Right lobe of liver (tissue), 6 donors: ENCODE measurements at regions not wholly inside any gene's neighbourhood (a gene's known extent, or its start where the extent isn't known, plus 50 kb on each side); places are given as distances from the start of the nearest gene placed in this dataset.
"Not testable (repeated sequence)": the region's sequence is repeated elsewhere in the genome, so short reads cannot be mapped to it uniquely, and the experiment has no call there.

Experiments used
- ATAC-seq, 4 donors: fragments of 200-7000 bp; cut with Tn5 transposase; one replicate each; pipeline ENCODE4 v1.9.1; 2020; ENCODE audit warnings: mild to moderate bottlenecking in 4 of 4, moderate library complexity in 4 of 4
- DNase-seq, 3 donors: peaks; one replicate each; pipeline ENCODE4 v3.0.0-alpha.2; 2020
- H3K27ac ChIP-seq, 3 donors: fragments of 200-600 bp; one replicate each; pipeline ENCODE4 v1.8.0; 2022
- H3K27me3 ChIP-seq, 2 donors: fragments of 200-600 bp; one replicate each; pipeline ENCODE4 v1.8.0; 2022
- H3K36me3 ChIP-seq, 4 donors: fragments of 200-600 bp; sonication (generic) in 1 of 4; one replicate each; pipeline versions ENCODE4 v1.5.1 to v1.8.0; 2017 to 2022; ENCODE audit warnings: control low read depth in 1 of 4
- H3K4me1 ChIP-seq, 4 donors: fragments of 200-600 bp; sonication (generic) in 1 of 4; one replicate each; pipeline versions ENCODE4 v1.5.1 to v1.8.0; 2017 to 2022; ENCODE audit warnings: control low read depth in 1 of 4
- H3K4me3 ChIP-seq, 3 donors: fragments of 200-600 bp; one replicate each; pipeline ENCODE4 v1.8.0; 2022
- H3K9me3 ChIP-seq, 4 donors: fragments of 200-600 bp; sonication (generic) in 1 of 4; one replicate each; pipeline versions ENCODE4 v1.5.1 to v1.8.0; 2017 to 2022; ENCODE audit warnings: control low read depth in 1 of 4
- CTCF ChIP-seq, 4 donors: fragments of 200-600 bp in 3 of 4; fragments of 450-650 bp in 1 of 4; IDR thresholded peaks; one replicate each; pipeline versions ENCODE4 v1.5.1 to v1.8.0; 2016 to 2022; ENCODE audit warnings: antibody characterized with exemption in 4 of 4, mild to moderate bottlenecking in 2 of 4
- POLR2A ChIP-seq: fragments of 450-650 bp; IDR thresholded peaks from one replicate; pipeline ENCODE4 v1.6.1; 2017; ENCODE audit warnings: antibody characterized with exemption, mild to moderate bottlenecking
- WGBS: methylation state at CpG from one replicate; pipeline ENCODE4 v1.1.6; 2018; ENCODE audit warnings: low coverage, low lambda C conversion rate; ENCODE audit not compliant: insufficient coverage; ENCODE audit errors: missing lambda C conversion rate; 5-methylcytosine and 5-hydroxymethylcytosine counted together
- intact Hi-C, 2 donors: fragments of 100-400 bp; cut with DNase I; formaldehyde crosslinking; loops; one replicate each; pipeline versions ENCODE4 v1.11.2 to v1.14.1; 2022
- donor health status: DM: no; HTN: yes; CAD: no.
- donor health status: DM: no; HTN: no; CAD: no.
- donor health status: DM: no; HTN: no; CAD: no.
- donor health status: DM: no; HTN: yes; CAD: no.
- donor health status: DM: no; HTN: yes; CAD: no.

GRCh38 chr3:78317774-78318173 lies 1277.9 kb downstream of the ROBO2 start:
- no peak for ATAC-seq
- TF ChIP-seq CTCF (IDR thresholded peaks at IDR 0.05) (no peak), POLR2A (no peak)
- H3K4me1 ChIP-seq, result no peaks in the 10 kb centered on the region
- H3K27me3 ChIP-seq, result no peaks in the 10 kb centered on the region
- DNase-seq, result no peak
- 22% methylated on average over 1 of the region's 1 CpG for WGBS
- intact Hi-C loops, result no loop called here
- no peak overlapping the region for H3K27ac ChIP-seq
- H3K9me3 ChIP-seq, result no peaks in the 10 kb centered on the region
- H3K36me3 ChIP-seq, result no peaks in the 10 kb centered on the region
- H3K4me3 ChIP-seq, result no peak overlapping the region

- H3K4me3 ChIP-seq, result no peak overlapping the region
- intact Hi-C loops, result no loop called here
- WGBS, result 62% methylated on average over 2 of the region's 2 CpGs
- DNase-seq, result no peak
- H3K9me3 ChIP-seq, result no peaks in the 10 kb centered on the region
- ATAC-seq, result no peak
- H3K27me3 ChIP-seq, result no peaks in the 10 kb centered on the region
- no peak overlapping the region for H3K27ac ChIP-seq
- H3K4me1 ChIP-seq, result no peaks in the 10 kb centered on the region
- no peaks in the 10 kb centered on the region for H3K36me3 ChIP-seq
- TF ChIP-seq POLR2A (no peak), CTCF (IDR thresholded peaks at IDR 0.05) (no peak)
Observed at GRCh38 chr3:78322780-78323179, 1282.9 kb downstream of the ROBO2 start.

GRCh38 chr3:78337801-78338211 lies 1297.9 kb downstream of the ROBO2 start:
- H3K27me3 ChIP-seq, result no peaks in the 10 kb centered on the region
- TF ChIP-seq CTCF (IDR thresholded peaks at IDR 0.05), result no peak
- TF ChIP-seq POLR2A, result no peak
- no peaks in the 10 kb centered on the region for H3K4me1 ChIP-seq
- H3K27ac ChIP-seq, result no peak overlapping the region
- ATAC-seq, result no peak
- H3K9me3 ChIP-seq, result no peaks in the 10 kb centered on the region
- DNase-seq, result no peak
- intact Hi-C loops, result no loop called here
- H3K4me3 ChIP-seq, result no peak overlapping the region
- WGBS, result 45% methylated on average over 2 of the region's 2 CpGs
- no peaks in the 10 kb centered on the region for H3K36me3 ChIP-seq

- Histone ChIP-seq H3K4me1 (no peaks in the 10 kb centered on the region), H3K27me3 (no peaks in the 10 kb centered on the region), H3K27ac (no peak overlapping the region), H3K36me3 (no peaks in the 10 kb centered on the region), H3K9me3 (no peaks in the 10 kb centered on the region), H3K4me3 (no peak overlapping the region)
- ATAC-seq (no peak), DNase-seq (no peak)
- 79% methylated on average over 2 of the region's 2 CpGs for WGBS
- intact Hi-C loops, result no loop called here
- no peak for TF ChIP-seq POLR2A
- no peak for TF ChIP-seq CTCF (IDR thresholded peaks at IDR 0.05)
Observed at GRCh38 chr3:78338405-78338804, 1298.5 kb downstream of the ROBO2 start.

- WGBS, result 50% methylated on average over 1 of the region's 1 CpG
- H3K4me1 ChIP-seq, result no peaks in the 10 kb centered on the region
- H3K27ac ChIP-seq, result no peak overlapping the region
- no peaks in the 10 kb centered on the region for H3K27me3 ChIP-seq
- no peak for DNase-seq
- no peaks in the 10 kb centered on the region for H3K9me3 ChIP-seq
- intact Hi-C loops, result no loop called here
- no peak for ATAC-seq
- no peak overlapping the region for H3K4me3 ChIP-seq
- TF ChIP-seq CTCF (IDR thresholded peaks at IDR 0.05), result no peak
- TF ChIP-seq POLR2A, result no peak
- no peaks in the 10 kb centered on the region for H3K36me3 ChIP-seq
Observed at GRCh38 chr3:78343221-78343620, 1303.3 kb downstream of the ROBO2 start.

- H3K27me3 ChIP-seq, H3K4me3 ChIP-seq, H3K36me3 ChIP-seq, H3K9me3 ChIP-seq, intact Hi-C loops, ATAC-seq, H3K27ac ChIP-seq, H3K4me1 ChIP-seq, DNase-seq: not testable (repeated sequence)
- 69% methylated on average over 9 of the region's 10 CpGs for WGBS
Observed at GRCh38 chr3:78344267-78344666, 1304.4 kb downstream of the ROBO2 start.
